Mesenchymal stem cell (in vitro differentiated cells and primary cell): ENCODE measurements at regions not wholly inside any gene's neighbourhood (a gene's known extent, or its start where the extent isn't known, plus 50 kb on each side); places are given as distances from the start of the nearest gene placed in this dataset.

Experiments used
- DNase-seq: peaks from one replicate; pipeline ENCODE4 v3.0.0-alpha.2; 2013
- H2AFZ ChIP-seq: one replicate; pipeline ENCODE4 v1.6.1; 2013; ENCODE audit warnings: low read depth, mild to moderate bottlenecking, control low read depth, inconsistent platforms, low read length, moderate library complexity
- H2AK5ac ChIP-seq: 2 replicates; pipeline ENCODE4 v1.6.1; 2013; ENCODE audit warnings: low read length, moderate library complexity, mild to moderate bottlenecking, inconsistent platforms; ENCODE audit not compliant: severe bottlenecking
- H2BK120ac ChIP-seq: one replicate; pipeline ENCODE4 v1.6.1; 2013; ENCODE audit warnings: low read depth, mild to moderate bottlenecking, inconsistent platforms, low read length, moderate library complexity
- H2BK12ac ChIP-seq, 2 experiments: one replicate each; pipeline ENCODE4 v1.6.1; 2013; ENCODE audit warnings: inconsistent platforms in 2 of 2, low read length in 2 of 2, mild to moderate bottlenecking in 2 of 2, moderate library complexity in 2 of 2, control low read depth in 1 of 2
- H2BK15ac ChIP-seq: one replicate; pipeline ENCODE4 v1.6.1; 2013; ENCODE audit warnings: mild to moderate bottlenecking, low read depth, inconsistent platforms; ENCODE audit not compliant: poor library complexity, severe bottlenecking
- H2BK5ac ChIP-seq: 2 replicates; pipeline ENCODE4 v1.6.1; 2013; ENCODE audit warnings: low read depth, mild to moderate bottlenecking, low read length, control low read depth, inconsistent platforms; ENCODE audit not compliant: poor library complexity, severe bottlenecking
- H3K14ac ChIP-seq, 2 experiments: one replicate each; pipeline ENCODE4 v1.6.1; 2013; ENCODE audit warnings: inconsistent platforms in 2 of 2, low read length in 2 of 2, control low read depth in 1 of 2, mild to moderate bottlenecking in 1 of 2, moderate library complexity in 1 of 2
- H3K18ac ChIP-seq, 2 experiments: one replicate each; pipeline ENCODE4 v1.6.1; 2013; ENCODE audit warnings: inconsistent platforms in 2 of 2, low read length in 2 of 2, control low read depth in 1 of 2, low read depth in 1 of 2, mild to moderate bottlenecking in 1 of 2
- H3K23ac ChIP-seq, 2 experiments: one replicate each; pipeline ENCODE4 v1.6.1; 2013; ENCODE audit warnings: inconsistent platforms in 2 of 2, low read length in 2 of 2, mild to moderate bottlenecking in 2 of 2, moderate library complexity in 2 of 2, control low read depth in 1 of 2
- H3K27ac ChIP-seq: 2 replicates; pipeline ENCODE4 v1.5.1; 2013; ENCODE audit warnings: mild to moderate bottlenecking, moderate library complexity, low read length, control low read depth, inconsistent platforms; ENCODE audit not compliant: poor library complexity, severe bottlenecking
- H3K27me3 ChIP-seq, 2 experiments: 2 replicates each; pipeline versions ENCODE4 v1.6.1 to v1.7.0; 2013; ENCODE audit warnings: low read length in 2 of 2, mild to moderate bottlenecking in 2 of 2, moderate library complexity in 2 of 2, control low read depth in 1 of 2, inconsistent platforms in 1 of 2; ENCODE audit not compliant: control insufficient read depth in 1 of 2, insufficient read depth in 1 of 2
- H3K36me3 ChIP-seq, 2 experiments: 2 replicates each; pipeline versions ENCODE4 v1.6.1 to v1.7.0; 2013; ENCODE audit warnings: low read length in 2 of 2, control low read depth in 1 of 2, inconsistent platforms in 1 of 2, low read depth in 1 of 2, mild to moderate bottlenecking in 1 of 2; ENCODE audit not compliant: insufficient read depth in 2 of 2, control insufficient read depth in 1 of 2
- H3K4ac ChIP-seq, 2 experiments: one replicate each; pipeline ENCODE4 v1.6.1; 2013; ENCODE audit warnings: inconsistent platforms in 2 of 2, low read length in 2 of 2, mild to moderate bottlenecking in 2 of 2, moderate library complexity in 2 of 2, control low read depth in 1 of 2, low read depth in 1 of 2
- H3K4me1 ChIP-seq: 2 replicates; pipeline ENCODE4 v1.6.1; 2013; ENCODE audit warnings: low read depth, low read length, control low read depth; ENCODE audit not compliant: control insufficient read depth, insufficient read depth
- H3K4me2 ChIP-seq: 2 replicates; pipeline ENCODE4 v1.6.1; 2013; ENCODE audit warnings: low read length, mild to moderate bottlenecking, inconsistent platforms; ENCODE audit not compliant: poor library complexity, severe bottlenecking
- H3K4me3 ChIP-seq, 2 experiments: 2 replicates each; pipeline versions ENCODE4 v1.5.1 to v1.7.0; 2013; ENCODE audit warnings: low read length in 2 of 2, mild to moderate bottlenecking in 2 of 2, control low read depth in 1 of 2, low read depth in 1 of 2; ENCODE audit not compliant: insufficient read depth in 1 of 2
- H3K79me1 ChIP-seq: replicated peaks from 2 replicates; pipeline ENCODE4 v1.6.1; 2013; ENCODE audit warnings: mild to moderate bottlenecking, control low read depth, low read length, inconsistent platforms; ENCODE audit not compliant: poor library complexity, severe bottlenecking
- H3K9ac ChIP-seq: 2 replicates; pipeline ENCODE4 v1.7.0; 2013; ENCODE audit warnings: mild to moderate bottlenecking, low read length, moderate library complexity
- H3K9me3 ChIP-seq: 2 replicates; pipeline ENCODE4 v1.7.0; 2013; ENCODE audit warnings: mild to moderate bottlenecking, low read length; ENCODE audit not compliant: control insufficient read depth
- H4K8ac ChIP-seq: one replicate; pipeline ENCODE4 v1.6.1; 2013; ENCODE audit warnings: inconsistent platforms, mild to moderate bottlenecking, low read length, moderate library complexity
- H4K91ac ChIP-seq: one replicate; pipeline ENCODE4 v1.6.1; 2013; ENCODE audit warnings: mild to moderate bottlenecking, low read length, inconsistent platforms
- WGBS: methylation state at CpG from one replicate; pipeline ENCODE4 v1.1.7; 2013; ENCODE audit warnings: mixed read lengths; 5-methylcytosine and 5-hydroxymethylcytosine counted together

- 77% methylated on average over 2 of the region's 2 CpGs for WGBS
- Histone ChIP-seq H2BK5ac (no peak overlapping the region), H3K27me3 (peaks cover 19 to 25% of the 10 kb centered on the region in 2 experiments), H2BK12ac (no peak overlapping the region), H3K4me2 (no peak overlapping the region), H3K14ac (no peak overlapping the region), H3K4me1 (no peaks in the 10 kb centered on the region), H3K18ac (no peak overlapping the region), H2AFZ (no peak overlapping the region), H3K9ac (no peak overlapping the region), H3K4me3 (no peak overlapping the region), H2AK5ac (no peak overlapping the region), H2BK120ac (no peak overlapping the region), H2BK15ac (no peak overlapping the region), H3K4ac (no peak overlapping the region), H3K9me3 (no peaks in the 10 kb centered on the region), H3K79me1 (no peaks in the 10 kb centered on the region), H4K8ac (no peak overlapping the region), H3K27ac (no peak overlapping the region), H3K23ac (no peak overlapping the region), H4K91ac (no peak overlapping the region), H3K36me3 (no peaks in the 10 kb centered on the region)
- DNase-seq, result no peak
Observed at GRCh38 chr19:31415322-31415721, 66.1 kb upstream of the TSHZ3 start.

DNA sequence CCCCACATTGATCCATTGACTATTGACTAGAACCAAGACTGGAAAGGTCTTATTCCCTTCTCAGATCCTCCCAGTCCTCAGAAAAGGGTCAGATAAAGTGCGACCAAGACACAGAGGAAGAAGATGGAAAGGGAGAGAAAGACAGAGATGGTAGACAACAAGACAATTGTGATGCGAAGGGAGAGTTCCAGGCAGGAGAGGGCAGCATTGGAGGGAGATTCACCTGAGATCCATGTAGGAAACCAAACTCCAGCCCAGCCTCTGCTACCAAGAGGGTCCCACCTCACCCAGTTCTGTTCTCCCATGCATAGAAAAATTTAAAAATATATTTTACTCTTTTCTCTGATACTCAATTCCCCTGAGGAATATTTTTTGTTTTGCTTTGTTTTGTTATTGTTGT is 67.3 kb upstream of the TSHZ3 start:
- peaks cover 19 to 25% of the 10 kb centered on the region in 2 experiments for H3K27me3 ChIP-seq
- H3K9me3 ChIP-seq, result no peaks in the 10 kb centered on the region
- no peak for DNase-seq
- H3K27ac ChIP-seq, result no peak overlapping the region
- no peaks in the 10 kb centered on the region for H3K4me1 ChIP-seq
- no peak overlapping the region for H3K18ac ChIP-seq
- no peak overlapping the region for H2BK15ac ChIP-seq
- no peak overlapping the region for H3K4me2 ChIP-seq
- no peak overlapping the region for H4K91ac ChIP-seq
- H3K4ac ChIP-seq, result no peak overlapping the region
- H3K14ac ChIP-seq, result no peak overlapping the region
- H3K79me1 ChIP-seq, result no peaks in the 10 kb centered on the region
- no peaks in the 10 kb centered on the region for H3K36me3 ChIP-seq
- no peak overlapping the region for H2AFZ ChIP-seq
- H3K23ac ChIP-seq, result no peak overlapping the region
- H4K8ac ChIP-seq, result peak overlapping the region; percentile 30
- 100% methylated on average over 2 of the region's 2 CpGs for WGBS
- no peak overlapping the region for H3K4me3 ChIP-seq
- no peak overlapping the region for H2BK120ac ChIP-seq
- no peak overlapping the region for H2AK5ac ChIP-seq
- H2BK5ac ChIP-seq, result no peak overlapping the region
- no peak overlapping the region for H2BK12ac ChIP-seq
- H3K9ac ChIP-seq, result no peak overlapping the region

- Histone ChIP-seq H2BK120ac (no peak overlapping the region), H2AK5ac (no peak overlapping the region), H3K9ac (no peak overlapping the region), H3K4me1 (no peaks in the 10 kb centered on the region), H2AFZ (no peak overlapping the region), H3K36me3 (no peaks in the 10 kb centered on the region), H3K27ac (no peak overlapping the region), H2BK12ac (no peak overlapping the region), H3K9me3 (no peaks in the 10 kb centered on the region), H3K14ac (no peak overlapping the region), H4K91ac (no peak overlapping the region), H3K23ac (no peak overlapping the region), H3K18ac (no peak overlapping the region), H4K8ac (no peak overlapping the region), H2BK15ac (no peak overlapping the region), H3K27me3 (peaks cover 19 to 25% of the 10 kb centered on the region in 2 experiments), H2BK5ac (no peak overlapping the region), H3K4ac (no peak overlapping the region), H3K4me2 (no peak overlapping the region), H3K79me1 (no peaks in the 10 kb centered on the region), H3K4me3 (no peak overlapping the region)
- WGBS, result 51% methylated on average over 6 of the region's 6 CpGs
- DNase-seq, result no peak
Observed at GRCh38 chr19:31418055-31418454, 68.8 kb upstream of the TSHZ3 start.

GRCh38 chr19:31418692-31419430 is 69.6 kb upstream of the TSHZ3 start:
- no peaks in the 10 kb centered on the region for H3K36me3 ChIP-seq
- H3K27me3 ChIP-seq, result peaks cover 15 to 25% of the 10 kb centered on the region in 2 experiments
- H4K91ac ChIP-seq, result no peak overlapping the region
- H3K9me3 ChIP-seq, result no peaks in the 10 kb centered on the region
- H2BK5ac ChIP-seq, result no peak overlapping the region
- H2BK12ac ChIP-seq, result no peak overlapping the region
- 38% methylated on average over 8 of the region's 8 CpGs for WGBS
- no peaks in the 10 kb centered on the region for H3K79me1 ChIP-seq
- no peak overlapping the region for H3K4ac ChIP-seq
- no peak overlapping the region for H3K18ac ChIP-seq
- H3K14ac ChIP-seq, result no peak overlapping the region
- no peak for DNase-seq
- H4K8ac ChIP-seq, result no peak overlapping the region
- H2BK15ac ChIP-seq, result no peak overlapping the region
- H3K9ac ChIP-seq, result no peak overlapping the region
- no peak overlapping the region for H2AFZ ChIP-seq
- no peak overlapping the region for H3K4me2 ChIP-seq
- H3K27ac ChIP-seq, result no peak overlapping the region
- H3K4me3 ChIP-seq, result no peak overlapping the region
- no peak overlapping the region for H2AK5ac ChIP-seq
- no peak overlapping the region for H3K23ac ChIP-seq
- no peak overlapping the region for H2BK120ac ChIP-seq
- no peaks in the 10 kb centered on the region for H3K4me1 ChIP-seq
